ENCODE measurements at regions not wholly inside any gene's neighbourhood (a gene's known extent, or its start where the extent isn't known, plus 50 kb on each side); places are given as distances from the start of the nearest gene placed in this dataset.

GRCh38 chr3:124552224-124552623 lies 178.0 kb upstream of the UMPS start:
- DNase-seq, result no peak

- no peak for DNase-seq
These were observed 177.1 kb upstream of the UMPS start for GRCh38 chr3:124553178-124553577.

GRCh38 chr3:124556636-124557035 lies 173.6 kb upstream of the UMPS start:
- no peak for DNase-seq

GRCh38 chr3:124557433-124558232 lies 172.6 kb upstream of the UMPS start:
- no peak for DNase-seq

- DNase-seq, result no peak
These were observed 171.0 kb upstream of the UMPS start for GRCh38 chr3:124558991-124559845.

- DNase-seq, result peak; percentile 76
These were observed 170.2 kb upstream of the UMPS start for GRCh38 chr3:124559846-124560574.

- no peak for DNase-seq
These were observed 169.5 kb upstream of the UMPS start for GRCh38 chr3:124560666-124561215.

GRCh38 chr3:124562769-124563168 lies 167.5 kb upstream of the UMPS start:
- DNase-seq, result no peak

- DNase-seq, result no peak
These were observed 166.9 kb upstream of the UMPS start for GRCh38 chr3:124563376-124563775.

GRCh38 chr3:124565013-124565412 lies 165.2 kb upstream of the UMPS start:
- DNase-seq, result peak; percentile 85

GRCh38 chr3:124565551-124565950 lies 164.7 kb upstream of the UMPS start:
- DNase-seq, result no peak

GRCh38 chr3:124566701-124567100 lies 163.6 kb upstream of the UMPS start:
- DNase-seq, result no peak

- no peak for DNase-seq
These were observed 163.1 kb upstream of the UMPS start for GRCh38 chr3:124567179-124567578.

GRCh38 chr3:124569761-124570160 lies 160.5 kb upstream of the UMPS start:
- no peak for DNase-seq

- DNase-seq, result no peak
These were observed 160.0 kb upstream of the UMPS start for GRCh38 chr3:124570232-124570631.

- DNase-seq, result no peak
These were observed 157.3 kb upstream of the UMPS start for GRCh38 chr3:124572851-124573405.

GRCh38 chr3:124574012-124574411 lies 156.2 kb upstream of the UMPS start:
- DNase-seq, result no peak

GRCh38 chr3:124576565-124577493 lies 153.4 kb upstream of the UMPS start:
- DNase-seq, result no peak

- DNase-seq, result no peak
These were observed 152.6 kb upstream of the UMPS start for GRCh38 chr3:124577494-124578167.

- no peak for DNase-seq
These were observed 150.6 kb upstream of the UMPS start for GRCh38 chr3:124579641-124580040.
